HepG2 (cell line): ENCODE measurements at regions not wholly inside any gene's neighbourhood (a gene's known extent, or its start where the extent isn't known, plus 50 kb on each side); places are given as distances from the start of the nearest gene placed in this dataset.
A peak's percentile ranks its signal among the peaks of the same experiment; 100 is the strongest.
"Not testable (repeated sequence)": the region's sequence is repeated elsewhere in the genome, so short reads cannot be mapped to it uniquely, and the experiment has no call there.

ENCODE experiments used
- ATAC-seq: fragments of 200-7000 bp; cut with Tn5 transposase; 3 replicates; pipeline ENCODE4 v1.9.1; 2020; ENCODE audit warnings: mild to moderate bottlenecking, moderate library complexity
- BruUV-seq: library from RNA; stranded (reverse); fragments of 400-500 nt; replicated peaks from 2 replicates; lab custom pipeline; 2021; lab: Mats Ljungman, UMichigan
- CTCF ChIA-PET: fragments of 300-600 bp; formaldehyde crosslinking; extraction: SDS; loops from one replicate; lab custom pipeline; 2021; ENCODE audit warnings: low total read pairs, inconsistent platforms, low intra/inter-chr PET ratio; lab: Yijun Ruan, JAX
- POLR2A ChIA-PET: fragments of 350-600 bp; sonication (Branson Sonifier 250); formaldehyde crosslinking; loops from one replicate; lab custom pipeline; 2020; ENCODE audit warnings: antibody characterized with exemption, inconsistent platforms; lab: Yijun Ruan, JAX
- DNase-seq: peaks from one replicate; pipeline ENCODE4 v3.0.0-alpha.2; 2015; ENCODE audit warnings: low spot score
- FAIRE-seq: peaks from 3 replicates; lab custom pipeline; 2011; peaks lifted over from hg19 to GRCh38; lab: Jason Lieb, UNC
- H2AFZ ChIP-seq: one replicate; pipeline ENCODE4 v1.6.1; 2011; ENCODE audit warnings: low read length, inconsistent platforms
- H3K27ac ChIP-seq: fragments of 300-600 bp; 3 replicates; pipeline ENCODE4 v1.8.0; 2011; ENCODE audit warnings: mixed run types, mild to moderate bottlenecking, mixed read lengths, low read length, inconsistent platforms; ENCODE audit not compliant: insufficient read depth; ENCODE audit errors: extremely low read length
- H3K27me3 ChIP-seq, 2 experiments: fragments of 200-600 bp in 1 of 2; 2 replicates in 1 of 2; 3 replicates in 1 of 2; pipeline versions ENCODE4 v1.6.0 to v1.8.0; 2011; ENCODE audit warnings: low read length in 2 of 2, mild to moderate bottlenecking in 2 of 2, moderate library complexity in 2 of 2, inconsistent platforms in 1 of 2; ENCODE audit not compliant: insufficient read depth in 2 of 2, control insufficient read depth in 1 of 2
- H3K36me3 ChIP-seq, 2 experiments: fragments of 200-600 bp in 1 of 2; replicated peaks in 1 of 2; 2 replicates in 1 of 2; 3 replicates in 1 of 2; pipeline versions ENCODE4 v1.5.1 to v1.8.0; 2011; ENCODE audit warnings: low read length in 2 of 2, inconsistent platforms in 1 of 2; ENCODE audit not compliant: insufficient read depth in 2 of 2, control insufficient read depth in 1 of 2
- H3K4me1 ChIP-seq: 2 replicates; pipeline ENCODE4 v1.5.1; 2012; ENCODE audit warnings: low read length, inconsistent platforms; ENCODE audit not compliant: insufficient read depth
- H3K4me2 ChIP-seq: 2 replicates; pipeline ENCODE4 v1.6.0; 2011; ENCODE audit warnings: low read depth, low read length, inconsistent platforms
- H3K4me3 ChIP-seq, 3 experiments: fragments of 200-600 bp in 1 of 3; sonication (generic), shearing (Covaris generic) in 1 of 3; replicated peaks in 1 of 3; 2 replicates each; pipeline ENCODE4 v1.5.1; 2011 to 2016; ENCODE audit warnings: low read length in 3 of 3, inconsistent platforms in 2 of 3, low read depth in 2 of 3, mild to moderate bottlenecking in 2 of 3, control low read depth in 1 of 3, mixed read lengths in 1 of 3; ENCODE audit not compliant: insufficient read depth in 1 of 3
- H3K79me2 ChIP-seq: one replicate; pipeline ENCODE4 v1.6.1; 2011; ENCODE audit warnings: low read length, inconsistent platforms; ENCODE audit not compliant: insufficient read depth
- H3K9ac ChIP-seq: 2 replicates; pipeline ENCODE4 v1.6.0; 2011; ENCODE audit warnings: mild to moderate bottlenecking, low read depth, low read length, inconsistent platforms; ENCODE audit not compliant: insufficient read depth
- H3K9me3 ChIP-seq: 2 replicates; pipeline ENCODE4 v1.5.1; 2012; ENCODE audit warnings: mild to moderate bottlenecking, low read length
- H4K20me1 ChIP-seq: 2 replicates; pipeline ENCODE4 v1.6.0; 2011; ENCODE audit warnings: inconsistent platforms, mild to moderate bottlenecking, low read length, moderate library complexity; ENCODE audit not compliant: insufficient read depth
- ESRRA ChIP-seq: sonication (generic); formaldehyde crosslinking; IDR thresholded peaks from 2 replicates; pipeline ENCODE4 v1.5.1; 2020; ENCODE audit warnings: mild to moderate bottlenecking, low read depth, missing genetic modification reagents
- MYPOP ChIP-seq: sonication (generic); formaldehyde crosslinking; IDR thresholded peaks from 2 replicates; pipeline ENCODE4 v1.8.1; 2023; ENCODE audit warnings: mild to moderate bottlenecking, moderate library complexity, missing genetic modification reagents
- NONO ChIP-seq, 2 experiments: fragments of 450-650 bp in 1 of 2; sonication (generic) in 1 of 2; formaldehyde crosslinking in 1 of 2; IDR thresholded peaks in 1 of 2; conservative IDR thresholded peaks in 1 of 2; 2 replicates each; pipeline versions ENCODE4 v1.6.1 to v1.8.0; 2017 to 2022; ENCODE audit warnings: mild to moderate bottlenecking in 1 of 2, missing genetic modification reagents in 1 of 2, moderate library complexity in 1 of 2
- SALL2 ChIP-seq: sonication (generic); formaldehyde crosslinking; IDR thresholded peaks from 2 replicates; pipeline ENCODE4 v1.8.1; 2023; ENCODE audit warnings: mild to moderate bottlenecking, missing genetic modification reagents, inconsistent platforms
- SRSF1 ChIP-seq: fragments of 200-400 bp; formaldehyde crosslinking; optimal IDR thresholded peaks from 2 replicates; pipeline ENCODE3; 2017; ENCODE audit warnings: mild to moderate bottlenecking, low read depth, low read length, moderate library complexity
- SRY ChIP-seq: sonication (generic); formaldehyde crosslinking; IDR thresholded peaks from 2 replicates; pipeline ENCODE4 v1.8.0; 2022; ENCODE audit warnings: mild to moderate bottlenecking, missing genetic modification reagents
- XRCC5 ChIP-seq: fragments of 200-400 bp; formaldehyde crosslinking; optimal IDR thresholded peaks from 2 replicates; pipeline ENCODE3; 2017; ENCODE audit warnings: mild to moderate bottlenecking, low read length
- ZBTB7B ChIP-seq: sonication (generic); formaldehyde crosslinking; IDR thresholded peaks from 2 replicates; pipeline ENCODE4 v1.4.0; 2020; ENCODE audit warnings: missing genetic modification reagents
- ZNF503 ChIP-seq: sonication (generic); formaldehyde crosslinking; IDR thresholded peaks from 2 replicates; pipeline ENCODE4 v1.4.0; 2020; ENCODE audit warnings: missing genetic modification reagents
- ZNF768 ChIP-seq: sonication (generic); formaldehyde crosslinking; IDR thresholded peaks from 2 replicates; pipeline ENCODE4 v1.4.0; 2020; ENCODE audit warnings: missing genetic modification reagents
- WGBS: methylation state at CpG from one replicate; pipeline ENCODE4 v1.1.6; 2017; ENCODE audit warnings: low lambda C conversion rate; 5-methylcytosine and 5-hydroxymethylcytosine counted together
- in situ Hi-C: cut with HindIII; loops from 2 replicates; pipeline ENCODE4 v1.10.0; 2017; ENCODE audit warnings: low pct_unique_long_range_greater_than_20kb; ENCODE audit not compliant: extremely low pct_ligation_motif_present
- intact Hi-C: fragments of 100-400 bp; cut with micrococcal nuclease; formaldehyde crosslinking; loops from one replicate; pipeline ENCODE4 v1.10.0; 2022; ENCODE audit not compliant: unreplicated experiment

- H3K27ac ChIP-seq; H3K9me3 ChIP-seq; H3K79me2 ChIP-seq; H3K4me2 ChIP-seq; CTCF ChIA-PET; H3K9ac ChIP-seq; H3K36me3 ChIP-seq; H3K4me1 ChIP-seq; intact Hi-C loops; in situ Hi-C loops; H2AFZ ChIP-seq; H4K20me1 ChIP-seq; FAIRE-seq; H3K4me3 ChIP-seq; POLR2A ChIA-PET; BruUV-seq; DNase-seq; H3K27me3 ChIP-seq; TF ChIP-seq NONO (CRISPR knock-in tag; conservative IDR thresholded peaks at IDR 0.05): not testable (repeated sequence)
- 46% methylated on average over 12 of the region's 14 CpGs for WGBS
- TF ChIP-seq NONO (IDR thresholded peaks at IDR 0.05), result 0 out of 2 replicates have a peak, but pooled peaks have one; percentile 29
- peak; percentile 1 for ATAC-seq
Observed at GRCh38 chr1:161444255-161444654, 61.0 kb upstream of the FCGR2A start.

DNA sequence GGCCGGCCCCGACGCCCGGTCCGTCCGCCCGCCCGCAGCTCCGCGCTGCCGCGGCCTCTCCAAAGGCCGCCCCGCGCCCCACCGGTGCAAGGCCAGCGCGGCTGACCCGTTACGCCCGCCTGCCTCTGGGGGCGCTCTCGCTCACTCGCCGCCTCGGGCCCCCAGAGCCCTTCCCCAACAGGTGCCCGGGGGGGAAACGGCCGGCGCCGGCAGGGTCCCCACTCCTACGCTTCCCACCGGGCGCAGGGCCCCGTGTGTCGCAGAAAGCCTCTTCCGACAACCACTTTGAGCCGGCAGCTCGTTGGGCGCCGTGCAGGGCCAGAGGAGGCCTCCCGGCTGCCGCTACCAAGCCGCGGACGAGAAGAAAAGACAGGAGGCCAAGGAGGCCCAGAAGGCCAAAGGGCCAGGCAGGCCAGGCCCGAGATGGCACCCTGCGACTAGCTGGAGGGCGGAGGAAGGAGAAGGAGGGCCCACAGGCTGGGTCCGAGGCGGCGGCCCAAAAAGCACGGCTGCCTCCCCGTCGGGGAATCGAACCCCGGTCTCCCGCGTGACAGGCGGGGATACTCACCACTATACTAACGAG, 64.9 kb upstream of the FCGR2A start:
- CTCF ChIA-PET, result no interaction called here
- no peak overlapping the region for H2AFZ ChIP-seq
- FAIRE-seq (no peak), DNase-seq (peak; percentile 51), ATAC-seq (peak; percentile 8)
- no CpG with 5 or more reads among the region's 61 CpGs for WGBS
- H3K36me3 ChIP-seq, result no peaks in the 10 kb centered on the region
- in situ Hi-C loops (no loop called here), intact Hi-C loops (no loop called here)
- peak overlapping the region; percentile 84 for H3K9ac ChIP-seq
- no peaks in the 10 kb centered on the region for H3K9me3 ChIP-seq
- H4K20me1 ChIP-seq, result no peaks in the 10 kb centered on the region
- H3K27me3 ChIP-seq, result peaks cover 2 to 8% of the 10 kb centered on the region in 2 experiments; a peak in 2 of 5 replicates
- BruUV-seq, result no TSS peak
- H3K4me2 ChIP-seq, result peak overlapping the region; percentile 80
- peak overlapping the region; percentile 85 to 88 (median 87); a peak in 5 of 6 replicates for H3K4me3 ChIP-seq
- H3K27ac ChIP-seq, result peak overlapping the region; percentile 79
- POLR2A ChIA-PET, result interaction anchor here (0.8 to 1.5 kb wide), 3 partner anchors 12 to 216 kb away, joined by 3 to 4 read pairs (median 3); partner anchors contain the start of gene SDHC
- H3K4me1 ChIP-seq, result peaks cover 15% of the 10 kb centered on the region
- H3K79me2 ChIP-seq, result no peaks in the 10 kb centered on the region
- TF ChIP-seq MYPOP (CRISPR knock-in tag) (0 out of 2 replicates have a peak, but pooled peaks have one; percentile 40), SRY (peak; percentile 36; the same call in 1 of the 2 replicates), ZNF503 (CRISPR knock-in tag) (no peak), ZBTB7B (CRISPR knock-in tag) (0 out of 2 replicates have a peak, but pooled peaks have one; percentile 14), ZNF768 (CRISPR knock-in tag) (no peak), XRCC5 (peak; percentile 56), SRSF1 (peak; percentile 29), SALL2 (peak; percentile 56; the same call in 1 of the 2 replicates), ESRRA (CRISPR knock-in tag) (no peak)
